SU-DHL-6 (cell line): ENCODE measurements at regions not wholly inside any gene's neighbourhood (a gene's known extent, or its start where the extent isn't known, plus 50 kb on each side); places are given as distances from the start of the nearest gene placed in this dataset.

Source experiments
- H2AFZ ChIP-seq: fragments of 200-600 bp; sonication (generic); 2 replicates; pipeline ENCODE4 v1.6.1; 2014; ENCODE audit warnings: low read depth, mild to moderate bottlenecking, moderate library complexity, mixed read lengths, antibody characterized with exemption, low read length; ENCODE audit not compliant: severe bottlenecking
- H3F3A ChIP-seq: fragments of 200-600 bp; shearing (Covaris generic); 2 replicates; pipeline ENCODE4 v1.6.0; 2016; ENCODE audit warnings: antibody characterized with exemption, mild to moderate bottlenecking; ENCODE audit not compliant: insufficient read depth
- H3K27ac ChIP-seq: fragments of 200-600 bp; sonication (generic); 2 replicates; pipeline ENCODE4 v1.5.1; 2016; ENCODE audit warnings: low read depth, mild to moderate bottlenecking, low read length, moderate library complexity, mixed read lengths
- H3K27me3 ChIP-seq: fragments of 200-600 bp; sonication (generic), shearing (Covaris generic); 2 replicates; pipeline ENCODE4 v1.6.0; 2014; ENCODE audit warnings: mild to moderate bottlenecking, low read length
- H3K36me3 ChIP-seq: fragments of 200-600 bp; sonication (generic); 2 replicates; pipeline ENCODE4 v1.6.1; 2014; ENCODE audit warnings: mild to moderate bottlenecking, low read length, mixed read lengths
- H3K4me2 ChIP-seq: fragments of 300-600, 200-600 bp; shearing (Covaris generic), sonication (generic); 2 replicates; pipeline ENCODE4 v1.6.0; 2014; ENCODE audit warnings: low read length, low read depth, mild to moderate bottlenecking; ENCODE audit not compliant: poor library complexity, severe bottlenecking
- H3K4me3 ChIP-seq: fragments of 200-600 bp; sonication (generic); 2 replicates; pipeline ENCODE4 v1.5.1; 2014; ENCODE audit warnings: antibody characterized with exemption, low read length, mild to moderate bottlenecking, mixed read lengths; ENCODE audit not compliant: insufficient read depth, poor library complexity, severe bottlenecking
- H3K79me2 ChIP-seq: fragments of 200-600 bp; sonication (generic); 2 replicates; pipeline ENCODE4 v1.6.1; 2014; ENCODE audit warnings: mild to moderate bottlenecking, low read length, moderate library complexity; ENCODE audit not compliant: insufficient read depth
- H3K9ac ChIP-seq: fragments of 200-600 bp; sonication (generic); 2 replicates; pipeline ENCODE4 v1.7.0; 2014; ENCODE audit warnings: mild to moderate bottlenecking, low read length
- H3K9me2 ChIP-seq: fragments of 200-600 bp; sonication (generic); replicated peaks from 2 replicates; pipeline ENCODE4 v1.6.1; 2014; ENCODE audit warnings: low read length; ENCODE audit not compliant: insufficient read depth
- H3K9me3 ChIP-seq: fragments of 200-600 bp; sonication (generic); 2 replicates; pipeline ENCODE4 v1.6.1; 2014; ENCODE audit warnings: low read length, mixed read lengths; ENCODE audit not compliant: insufficient read depth
- H4K20me1 ChIP-seq: fragments of 200-600 bp; sonication (generic); 2 replicates; pipeline ENCODE4 v1.6.1; 2014; ENCODE audit warnings: low read depth, mild to moderate bottlenecking, antibody characterized with exemption, low read length, moderate library complexity, mixed read lengths
- EZH2phosphoT487 ChIP-seq: fragments of 200-600 bp; sonication (generic), shearing (Covaris generic); conservative IDR thresholded peaks from 2 replicates; pipeline ENCODE4 v1.6.1; 2018; ENCODE audit warnings: mild to moderate bottlenecking, antibody characterized with exemption, low read length, moderate library complexity, mixed read lengths
- TF ChIP-seq, protein P1 (sequence below): fragments of 200-600 bp; sonication (generic); IDR thresholded peaks from one replicate; pipeline ENCODE4 v1.5.1; 2017; ENCODE audit warnings: antibody characterized with exemption, mild to moderate bottlenecking, low read length, moderate library complexity; ENCODE audit not compliant: insufficient read depth, poor library complexity, severe bottlenecking

DNA sequence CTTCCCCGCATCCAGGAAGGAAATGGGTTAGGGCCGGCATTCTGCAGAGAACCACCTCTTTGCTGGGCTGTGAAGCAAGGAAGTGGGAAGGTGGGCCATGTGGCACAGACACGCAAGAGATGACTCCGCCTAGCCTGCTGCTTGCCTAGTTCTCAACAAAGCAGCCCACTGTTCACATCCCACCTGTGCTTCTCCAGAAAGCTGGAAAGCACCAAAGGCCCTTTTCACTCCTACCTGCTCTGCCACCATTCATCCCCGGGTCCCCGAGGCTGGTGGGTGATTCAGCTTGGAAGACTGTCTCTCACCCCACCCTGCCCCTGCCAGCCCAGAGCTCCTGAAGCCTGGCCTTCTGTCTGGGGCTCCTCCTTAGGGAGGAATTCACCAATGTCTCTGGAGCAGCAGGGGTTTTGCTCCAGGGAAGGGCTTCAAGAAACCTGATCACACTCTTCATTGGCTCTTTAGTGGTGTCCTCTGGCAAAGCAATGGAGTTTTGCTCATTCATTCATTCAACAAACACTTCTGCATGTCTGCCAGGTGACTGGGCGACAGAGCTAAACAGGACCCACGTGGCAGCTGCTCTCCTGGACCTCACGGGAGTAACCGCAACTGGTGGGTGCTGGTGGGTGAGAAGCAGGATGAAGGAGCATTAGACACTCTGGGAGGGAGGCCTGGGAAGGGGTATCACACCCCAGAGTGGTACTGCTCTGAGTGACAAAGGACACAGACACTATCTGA is 145.4 kb upstream of the TLE3 start:
- Histone ChIP-seq H3K9me2 (no peaks in the 10 kb centered on the region), H3K4me3 (no peak overlapping the region), H2AFZ (no peak overlapping the region), H3K79me2 (no peaks in the 10 kb centered on the region), H3F3A (no peaks in the 10 kb centered on the region), H3K36me3 (no peaks in the 10 kb centered on the region), H3K27ac (no peak overlapping the region), H3K27me3 (no peaks in the 10 kb centered on the region), H3K4me2 (no peak overlapping the region), H3K9ac (no peak overlapping the region), H3K9me3 (no peaks in the 10 kb centered on the region), H4K20me1 (no peaks in the 10 kb centered on the region)
- TF ChIP-seq, protein P1, sequence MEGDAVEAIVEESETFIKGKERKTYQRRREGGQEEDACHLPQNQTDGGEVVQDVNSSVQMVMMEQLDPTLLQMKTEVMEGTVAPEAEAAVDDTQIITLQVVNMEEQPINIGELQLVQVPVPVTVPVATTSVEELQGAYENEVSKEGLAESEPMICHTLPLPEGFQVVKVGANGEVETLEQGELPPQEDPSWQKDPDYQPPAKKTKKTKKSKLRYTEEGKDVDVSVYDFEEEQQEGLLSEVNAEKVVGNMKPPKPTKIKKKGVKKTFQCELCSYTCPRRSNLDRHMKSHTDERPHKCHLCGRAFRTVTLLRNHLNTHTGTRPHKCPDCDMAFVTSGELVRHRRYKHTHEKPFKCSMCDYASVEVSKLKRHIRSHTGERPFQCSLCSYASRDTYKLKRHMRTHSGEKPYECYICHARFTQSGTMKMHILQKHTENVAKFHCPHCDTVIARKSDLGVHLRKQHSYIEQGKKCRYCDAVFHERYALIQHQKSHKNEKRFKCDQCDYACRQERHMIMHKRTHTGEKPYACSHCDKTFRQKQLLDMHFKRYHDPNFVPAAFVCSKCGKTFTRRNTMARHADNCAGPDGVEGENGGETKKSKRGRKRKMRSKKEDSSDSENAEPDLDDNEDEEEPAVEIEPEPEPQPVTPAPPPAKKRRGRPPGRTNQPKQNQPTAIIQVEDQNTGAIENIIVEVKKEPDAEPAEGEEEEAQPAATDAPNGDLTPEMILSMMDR: no peak
- no peak for TF ChIP-seq EZH2phosphoT487

DNA sequence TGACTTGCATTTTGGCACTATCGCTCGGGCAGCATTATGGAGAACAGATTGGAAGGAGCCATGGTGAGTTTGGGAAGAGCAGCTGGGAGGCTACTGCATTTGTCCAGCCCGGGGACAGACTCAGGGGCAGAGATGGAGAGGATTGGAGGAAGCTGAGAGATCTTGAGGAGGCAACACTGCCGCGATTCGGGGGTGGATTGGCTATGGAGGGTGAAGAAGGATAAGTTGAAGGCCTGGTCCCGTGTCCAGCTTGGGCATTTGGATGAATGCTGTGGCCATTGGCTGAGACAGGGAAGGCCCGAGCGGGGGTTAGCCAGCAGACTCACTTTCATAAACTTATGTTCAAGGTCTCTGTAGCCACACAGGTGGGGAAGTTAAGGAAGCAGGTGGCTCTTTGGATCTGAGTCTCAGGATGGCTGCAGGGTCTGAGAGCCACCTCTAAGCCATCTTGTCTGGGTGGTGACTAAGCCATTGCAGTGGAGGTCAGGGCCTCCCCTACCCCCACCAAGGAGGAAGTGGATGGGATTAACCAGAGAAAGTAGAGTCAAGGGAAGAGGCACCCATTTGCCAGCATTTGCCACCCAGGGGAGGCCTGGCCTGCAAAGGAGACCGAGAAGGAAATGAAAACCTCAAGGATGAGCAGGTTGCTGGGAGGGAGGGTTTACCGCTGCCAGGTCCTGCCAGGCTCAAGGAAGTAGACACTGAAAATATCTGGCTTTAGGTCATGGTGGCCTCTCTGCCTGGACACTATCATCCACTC is 144.0 kb upstream of the TLE3 start:
- no peaks in the 10 kb centered on the region for H3K36me3 ChIP-seq
- no peak overlapping the region for H3K9ac ChIP-seq
- no peak overlapping the region for H3K4me2 ChIP-seq
- no peak overlapping the region for H3K27ac ChIP-seq
- no peaks in the 10 kb centered on the region for H3K9me2 ChIP-seq
- no peaks in the 10 kb centered on the region for H3K27me3 ChIP-seq
- no peaks in the 10 kb centered on the region for H3K79me2 ChIP-seq
- H4K20me1 ChIP-seq: no peaks in the 10 kb centered on the region
- H3K4me3 ChIP-seq: no peak overlapping the region
- no peak overlapping the region for H2AFZ ChIP-seq
- H3K9me3 ChIP-seq: no peaks in the 10 kb centered on the region
- TF ChIP-seq EZH2phosphoT487: no peak
- TF ChIP-seq, protein P1: no peak
- no peaks in the 10 kb centered on the region for H3F3A ChIP-seq

DNA sequence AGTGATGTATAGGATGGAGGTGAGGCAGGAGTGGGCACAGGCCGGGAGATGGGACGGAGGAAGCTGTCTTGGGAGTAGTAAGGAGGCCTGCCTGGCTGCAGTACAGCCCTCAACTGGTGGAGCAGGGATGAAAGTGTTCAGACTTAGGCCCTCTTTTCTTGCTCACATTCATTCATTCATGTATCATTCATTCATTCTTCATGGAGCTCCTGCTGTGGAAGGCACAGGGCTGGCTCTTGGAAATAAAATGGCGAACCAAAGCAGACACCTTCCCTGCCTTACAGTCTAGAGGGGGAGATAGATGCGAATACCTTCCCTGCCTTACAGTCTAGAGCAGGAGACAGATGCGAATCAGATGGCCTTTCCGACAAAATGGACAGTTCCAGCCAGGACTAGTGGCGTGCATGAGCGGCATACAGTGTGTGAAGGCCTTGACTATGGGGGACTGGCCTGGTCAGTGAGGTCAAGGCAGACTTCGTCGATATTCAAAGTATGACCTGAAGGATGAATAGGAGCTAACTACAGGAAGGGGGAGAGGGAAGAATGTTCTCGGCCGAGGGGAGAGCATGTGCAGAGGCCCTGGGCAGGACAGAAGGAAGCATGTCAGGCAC is 143.2 kb upstream of the TLE3 start:
- H3K36me3 ChIP-seq: no peaks in the 10 kb centered on the region
- H4K20me1 ChIP-seq: no peaks in the 10 kb centered on the region
- H3F3A ChIP-seq: no peaks in the 10 kb centered on the region
- H3K27me3 ChIP-seq: no peaks in the 10 kb centered on the region
- H3K4me2 ChIP-seq: no peak overlapping the region
- H3K4me3 ChIP-seq: no peak overlapping the region
- H3K9me2 ChIP-seq: no peaks in the 10 kb centered on the region
- no peak overlapping the region for H3K27ac ChIP-seq
- no peaks in the 10 kb centered on the region for H3K79me2 ChIP-seq
- no peak overlapping the region for H2AFZ ChIP-seq
- TF ChIP-seq, protein P1: no peak
- TF ChIP-seq EZH2phosphoT487: no peak
- H3K9ac ChIP-seq: no peak overlapping the region
- no peaks in the 10 kb centered on the region for H3K9me3 ChIP-seq
